ENCODE measurements at regions not wholly inside any gene's neighbourhood (a gene's known extent, or its start where the extent isn't known, plus 50 kb on each side); places are given as distances from the start of the nearest gene placed in this dataset.

- no peak for TF ChIP-seq CTCF (conservative IDR thresholded peaks at IDR 0.05; ENCODE audit: low read depth, low read length)
- DNase-seq (ENCODE audit: low read depth): no peak
- H3K4me3 ChIP-seq (ENCODE audit: low read depth, low read length): no peak overlapping the region
Measured at GRCh38 chr6:91719414-91719813, 1132.5 kb upstream of the MAP3K7 start.

- no peak for TF ChIP-seq CTCF (conservative IDR thresholded peaks at IDR 0.05; ENCODE audit: low read depth, low read length)
Measured at GRCh38 chr6:91718198-91718597, 1131.3 kb upstream of the MAP3K7 start.

GRCh38 chr6:91717094-91717493 is 1130.2 kb upstream of the MAP3K7 start:
- no peak for DNase-seq (ENCODE audit: low read depth)
- TF ChIP-seq CTCF (conservative IDR thresholded peaks at IDR 0.05; ENCODE audit: low read depth, low read length): no peak
- H3K4me3 ChIP-seq (ENCODE audit: low read depth, low read length): no peak overlapping the region

More at GRCh38 chr6:91718198-91718597, 1131.3 kb upstream of the MAP3K7 start:
- DNase-seq (ENCODE audit: low read depth): no peak
- no peak overlapping the region for H3K4me3 ChIP-seq (ENCODE audit: low read depth, low read length)

- no peak for DNase-seq (ENCODE audit: low read depth)
- no peak for TF ChIP-seq CTCF (conservative IDR thresholded peaks at IDR 0.05; ENCODE audit: low read depth, low read length)
- H3K4me3 ChIP-seq (ENCODE audit: low read depth, low read length): no peak overlapping the region
Measured at GRCh38 chr6:91716361-91716760, 1129.5 kb upstream of the MAP3K7 start.

GRCh38 chr6:91715171-91715805 is 1128.4 kb upstream of the MAP3K7 start:
- TF ChIP-seq CTCF (conservative IDR thresholded peaks at IDR 0.05; ENCODE audit: low read depth, low read length): no peak
- no peak overlapping the region for H3K4me3 ChIP-seq (ENCODE audit: low read depth, low read length)
- DNase-seq (ENCODE audit: low read depth): no peak

- peak; percentile 22 for TF ChIP-seq CTCF (conservative IDR thresholded peaks at IDR 0.05; ENCODE audit: low read depth, low read length)
- no peak for DNase-seq (ENCODE audit: low read depth)
- no peak overlapping the region for H3K4me3 ChIP-seq (ENCODE audit: low read depth, low read length)
Measured at GRCh38 chr6:91713911-91714310, 1127.0 kb upstream of the MAP3K7 start.

GRCh38 chr6:91711518-91711917 is 1124.6 kb upstream of the MAP3K7 start:
- no peak for DNase-seq (ENCODE audit: low read depth)
- TF ChIP-seq CTCF (conservative IDR thresholded peaks at IDR 0.05; ENCODE audit: low read depth, low read length): no peak
- H3K4me3 ChIP-seq (ENCODE audit: low read depth, low read length): no peak overlapping the region

Measured in epithelial cell of proximal tubule (primary cell).